ENCODE measurements at regions not wholly inside any gene's neighbourhood (a gene's known extent, or its start where the extent isn't known, plus 50 kb on each side); places are given as distances from the start of the nearest gene placed in this dataset.

DNA sequence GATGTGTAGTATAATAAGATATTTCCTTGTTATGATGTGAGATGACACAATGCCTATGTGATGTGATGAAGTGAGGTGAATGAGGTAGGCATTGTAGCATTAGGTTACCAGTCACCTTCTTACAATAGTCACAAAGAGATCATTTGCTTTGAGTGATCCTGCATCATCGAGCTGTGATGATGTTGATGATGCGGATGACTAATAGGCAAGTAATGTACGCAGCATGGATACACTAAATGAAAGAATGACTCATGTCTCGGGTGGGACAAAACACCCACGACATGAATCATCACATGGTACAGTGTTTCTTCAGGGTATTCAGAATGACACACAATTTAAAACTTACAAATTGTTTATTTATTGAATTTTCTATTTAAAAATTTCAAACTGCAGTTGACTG is 806.3 kb upstream of the GJE1 start:
- no peaks in the 10 kb centered on the region for H3K27me3 Mint-ChIP-seq (ENCODE audit: unreplicated experiment)
- H3K4me3 Mint-ChIP-seq (ENCODE audit: unreplicated experiment), result no peak overlapping the region
- no peak for DNase-seq
- no peaks in the 10 kb centered on the region for H3K9me3 Mint-ChIP-seq (ENCODE audit: unreplicated experiment)
- H3K4me1 Mint-ChIP-seq (ENCODE audit: low read depth, unreplicated experiment), result no peaks in the 10 kb centered on the region
- no peaks in the 10 kb centered on the region for H3K36me3 Mint-ChIP-seq (ENCODE audit: unreplicated experiment)
- no peak overlapping the region for H3K27ac Mint-ChIP-seq (ENCODE audit: unreplicated experiment)
- TF ChIP-seq, protein P1, sequence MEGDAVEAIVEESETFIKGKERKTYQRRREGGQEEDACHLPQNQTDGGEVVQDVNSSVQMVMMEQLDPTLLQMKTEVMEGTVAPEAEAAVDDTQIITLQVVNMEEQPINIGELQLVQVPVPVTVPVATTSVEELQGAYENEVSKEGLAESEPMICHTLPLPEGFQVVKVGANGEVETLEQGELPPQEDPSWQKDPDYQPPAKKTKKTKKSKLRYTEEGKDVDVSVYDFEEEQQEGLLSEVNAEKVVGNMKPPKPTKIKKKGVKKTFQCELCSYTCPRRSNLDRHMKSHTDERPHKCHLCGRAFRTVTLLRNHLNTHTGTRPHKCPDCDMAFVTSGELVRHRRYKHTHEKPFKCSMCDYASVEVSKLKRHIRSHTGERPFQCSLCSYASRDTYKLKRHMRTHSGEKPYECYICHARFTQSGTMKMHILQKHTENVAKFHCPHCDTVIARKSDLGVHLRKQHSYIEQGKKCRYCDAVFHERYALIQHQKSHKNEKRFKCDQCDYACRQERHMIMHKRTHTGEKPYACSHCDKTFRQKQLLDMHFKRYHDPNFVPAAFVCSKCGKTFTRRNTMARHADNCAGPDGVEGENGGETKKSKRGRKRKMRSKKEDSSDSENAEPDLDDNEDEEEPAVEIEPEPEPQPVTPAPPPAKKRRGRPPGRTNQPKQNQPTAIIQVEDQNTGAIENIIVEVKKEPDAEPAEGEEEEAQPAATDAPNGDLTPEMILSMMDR (IDR thresholded peaks at IDR 0.05; ENCODE audit: partially characterized antibody, unreplicated experiment), result no peak

- Mint-ChIP-seq H3K27ac (ENCODE audit: unreplicated experiment) (no peak overlapping the region), H3K4me3 (ENCODE audit: unreplicated experiment) (no peak overlapping the region), H3K9me3 (ENCODE audit: unreplicated experiment) (no peaks in the 10 kb centered on the region), H3K4me1 (ENCODE audit: low read depth, unreplicated experiment) (no peaks in the 10 kb centered on the region), H3K36me3 (ENCODE audit: unreplicated experiment) (no peaks in the 10 kb centered on the region), H3K27me3 (ENCODE audit: unreplicated experiment) (no peaks in the 10 kb centered on the region)
- DNase-seq, result no peak
- TF ChIP-seq, protein P1 (IDR thresholded peaks at IDR 0.05; ENCODE audit: partially characterized antibody, unreplicated experiment), result no peak
Measured at GRCh38 chr6:141321493-141322347, 811.0 kb upstream of the GJE1 start.

DNA sequence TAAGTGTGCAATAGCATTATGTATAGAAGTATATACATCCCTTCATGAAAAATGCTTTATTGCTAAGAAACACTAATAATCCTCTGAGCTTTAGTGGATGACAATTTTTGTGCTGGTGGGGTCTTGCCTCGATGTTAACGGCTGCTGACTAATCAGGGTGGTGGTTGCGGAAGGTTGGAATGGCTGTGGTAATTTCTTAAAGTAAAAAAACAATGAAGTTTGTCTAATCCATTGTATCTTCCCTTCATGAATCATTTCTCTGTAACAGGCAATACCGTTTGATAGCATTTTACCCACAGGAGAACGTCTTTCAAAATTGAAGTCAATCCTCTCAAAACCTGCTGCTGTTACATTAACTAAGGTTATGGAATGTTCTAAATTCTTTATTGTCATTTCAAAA is 816.5 kb upstream of the GJE1 start:
- Mint-ChIP-seq H3K27me3 (ENCODE audit: unreplicated experiment) (no peaks in the 10 kb centered on the region), H3K27ac (ENCODE audit: unreplicated experiment) (no peak overlapping the region), H3K4me3 (ENCODE audit: unreplicated experiment) (no peak overlapping the region), H3K4me1 (ENCODE audit: low read depth, unreplicated experiment) (peaks cover 2% of the 10 kb centered on the region), H3K36me3 (ENCODE audit: unreplicated experiment) (no peaks in the 10 kb centered on the region), H3K9me3 (ENCODE audit: unreplicated experiment) (no peaks in the 10 kb centered on the region)
- DNase-seq, result no peak
- TF ChIP-seq, protein P1 (IDR thresholded peaks at IDR 0.05; ENCODE audit: partially characterized antibody, unreplicated experiment), result no peak

DNA sequence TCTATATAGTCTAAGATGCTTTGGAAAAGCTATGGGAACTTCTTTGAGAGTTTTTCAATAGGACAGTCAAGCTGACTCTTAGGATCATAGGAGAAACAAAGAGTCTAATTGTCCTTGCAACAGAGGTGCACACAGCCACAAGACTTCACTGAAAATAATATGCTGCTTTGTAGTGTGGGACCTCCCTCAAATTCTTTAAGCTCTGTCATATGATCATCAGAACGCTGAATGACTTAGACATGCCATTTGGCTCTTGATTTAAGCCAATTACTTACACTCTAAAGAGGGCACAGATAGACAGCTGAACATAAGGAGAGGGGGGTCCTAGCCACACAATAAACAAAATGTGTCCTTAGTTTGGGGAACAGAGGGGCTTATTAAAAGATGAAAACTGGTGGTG is 818.7 kb upstream of the GJE1 start:
- Mint-ChIP-seq H3K4me3 (ENCODE audit: unreplicated experiment) (no peak overlapping the region), H3K27me3 (ENCODE audit: unreplicated experiment) (no peaks in the 10 kb centered on the region), H3K27ac (ENCODE audit: unreplicated experiment) (no peak overlapping the region), H3K4me1 (ENCODE audit: low read depth, unreplicated experiment) (peaks cover 2% of the 10 kb centered on the region), H3K36me3 (ENCODE audit: unreplicated experiment) (no peaks in the 10 kb centered on the region), H3K9me3 (ENCODE audit: unreplicated experiment) (no peaks in the 10 kb centered on the region)
- DNase-seq, result no peak
- TF ChIP-seq, protein P1 (IDR thresholded peaks at IDR 0.05; ENCODE audit: partially characterized antibody, unreplicated experiment), result no peak

- TF ChIP-seq, protein P1 (IDR thresholded peaks at IDR 0.05; ENCODE audit: partially characterized antibody, unreplicated experiment), result no peak
- no peak for DNase-seq
- no peak overlapping the region for H3K4me3 Mint-ChIP-seq (ENCODE audit: unreplicated experiment)
- H3K9me3 Mint-ChIP-seq (ENCODE audit: unreplicated experiment), result peaks cover 1% of the 10 kb centered on the region
- H3K27ac Mint-ChIP-seq (ENCODE audit: unreplicated experiment), result no peak overlapping the region
- H3K4me1 Mint-ChIP-seq (ENCODE audit: low read depth, unreplicated experiment), result peaks cover 2% of the 10 kb centered on the region
- peaks cover 4% of the 10 kb centered on the region for H3K36me3 Mint-ChIP-seq (ENCODE audit: unreplicated experiment)
- peaks cover 2% of the 10 kb centered on the region for H3K27me3 Mint-ChIP-seq (ENCODE audit: unreplicated experiment)
Measured at GRCh38 chr6:141309295-141309694, 823.4 kb upstream of the GJE1 start.

Measured in glutamatergic neuron (in vitro differentiated cells).